ENCODE measurements at regions not wholly inside any gene's neighbourhood (a gene's known extent, or its start where the extent isn't known, plus 50 kb on each side); places are given as distances from the start of the nearest gene placed in this dataset.

- no peak overlapping the region for H2AFZ ChIP-seq (ENCODE audit: low read depth, low read length)
- H3K27me3 ChIP-seq (ENCODE audit: control insufficient read depth in 2 of 2, insufficient read depth in 2 of 2, low read length in 2 of 2): no peaks in the 10 kb centered on the region
- intact Hi-C loops (cut with micrococcal nuclease): no loop called here
- ChIA-PET CTCF (ENCODE audit: low intra/inter-chr PET ratio) (no interaction called here), POLR2A (no interaction called here)
- no peaks in the 10 kb centered on the region for H3K79me2 ChIP-seq (ENCODE audit: control insufficient read depth, insufficient read depth, low read length)
- no peak for FAIRE-seq
- no peak overlapping the region for H3K27ac ChIP-seq (ENCODE audit: extremely low read depth, low read depth, low read length)
- 0% methylated on average over 1 of the region's 1 CpG for WGBS (ENCODE audit: insufficient coverage, low coverage, missing lambda C conversion rate)
- no peaks in the 10 kb centered on the region for H3K9me1 ChIP-seq (ENCODE audit: control insufficient read depth, insufficient read depth, low read length)
- in situ Hi-C loops (cut with MboI): no loop called here
- H3K4me2 ChIP-seq (ENCODE audit: insufficient read depth, low read length): no peak overlapping the region
- no peak overlapping the region for H3K4me3 ChIP-seq
- H3K9ac ChIP-seq (ENCODE audit: insufficient read depth in 1 of 2, low read depth in 2 of 2, low read length in 2 of 2): no peak overlapping the region
- no peak for DNase-seq (ENCODE audit: extremely low read depth in 1 of 4, low spot score in 3 of 4)
- H3K9me3 ChIP-seq (replicated peaks; ENCODE audit: control insufficient read depth, insufficient read depth, low read depth, low read length): no peaks in the 10 kb centered on the region; the same call in 1 of the 2 replicates
- no peak for ATAC-seq
- H3K36me3 ChIP-seq (ENCODE audit: control insufficient read depth, insufficient read depth, low read length): no peaks in the 10 kb centered on the region
- TF ChIP-seq ZNF444 (CRISPR knock-in tag; IDR thresholded peaks at IDR 0.05): no peak
- TF ChIP-seq ZNF695 (CRISPR knock-in tag; IDR thresholded peaks at IDR 0.05): no peak
- BruUV-seq (replicated peaks): no TSS peak
- no peaks in the 10 kb centered on the region for H3K4me1 ChIP-seq (replicated peaks in 1 of 2; ENCODE audit: control insufficient read depth in 2 of 2, insufficient read depth in 2 of 2, low read length in 2 of 2)
- no peaks in the 10 kb centered on the region for H4K20me1 ChIP-seq (replicated peaks; ENCODE audit: control insufficient read depth, insufficient read depth, low read length)
Measured at GRCh38 chr2:166786707-166787106, 101.6 kb upstream of the XIRP2 start.

- Histone ChIP-seq H3K27me3 (ENCODE audit: control insufficient read depth in 2 of 2, insufficient read depth in 2 of 2, low read length in 2 of 2) (no peaks in the 10 kb centered on the region), H4K20me1 (replicated peaks; ENCODE audit: control insufficient read depth, insufficient read depth, low read length) (no peaks in the 10 kb centered on the region), H3K9ac (ENCODE audit: insufficient read depth in 1 of 2, low read depth in 2 of 2, low read length in 2 of 2) (no peak overlapping the region), H3K4me2 (ENCODE audit: insufficient read depth, low read length) (no peak overlapping the region), H3K36me3 (ENCODE audit: control insufficient read depth, insufficient read depth, low read length) (no peaks in the 10 kb centered on the region), H3K27ac (ENCODE audit: extremely low read depth, low read depth, low read length) (no peak overlapping the region), H3K79me2 (ENCODE audit: control insufficient read depth, insufficient read depth, low read length) (no peaks in the 10 kb centered on the region), H3K4me3 (no peak overlapping the region), H3K9me3 (replicated peaks; ENCODE audit: control insufficient read depth, insufficient read depth, low read depth, low read length) (peaks cover 2% of the 10 kb centered on the region; the same call in 1 of the 2 replicates), H3K9me1 (ENCODE audit: control insufficient read depth, insufficient read depth, low read length) (no peaks in the 10 kb centered on the region), H3K4me1 (replicated peaks in 1 of 2; ENCODE audit: control insufficient read depth in 2 of 2, insufficient read depth in 2 of 2, low read length in 2 of 2) (no peaks in the 10 kb centered on the region), H2AFZ (ENCODE audit: low read depth, low read length) (no peak overlapping the region)
- FAIRE-seq: no peak
- no peak for DNase-seq (ENCODE audit: extremely low read depth in 1 of 4, low spot score in 3 of 4)
- in situ Hi-C loops (cut with MboI) (no loop called here), intact Hi-C loops (cut with micrococcal nuclease) (no loop called here)
- no peak for ATAC-seq
- BruUV-seq (replicated peaks): no TSS peak
- 0% methylated on average over 7 of the region's 8 CpGs for whole genome bisulfite sequencing (ENCODE audit: insufficient coverage, low coverage, missing lambda C conversion rate)
- ChIA-PET POLR2A (no interaction called here), CTCF (ENCODE audit: low intra/inter-chr PET ratio) (no interaction called here)
- no peak for TF ChIP-seq DEAF1 (CRISPR knock-in tag; IDR thresholded peaks at IDR 0.05)
- TF ChIP-seq HIVEP1 (CRISPR knock-in tag; IDR thresholded peaks at IDR 0.05): no peak
- no peak for TF ChIP-seq CREB3L1 (IDR thresholded peaks at IDR 0.05; ENCODE audit: borderline replicate concordance, low read depth)
- TF ChIP-seq CTCF (IDR thresholded peaks at IDR 0.05 in 2 of 3, conservative IDR thresholded peaks at IDR 0.05 in 1 of 3; ENCODE audit: insufficient read depth in 2 of 3, low read depth in 1 of 3, low read length in 3 of 3): no peak
- TF ChIP-seq IRF2 (CRISPR knock-in tag; IDR thresholded peaks at IDR 0.05): no peak
- TF ChIP-seq GTF2A2 (tag; IDR thresholded peaks at IDR 0.05): no peak
- TF ChIP-seq RFX5 (IDR thresholded peaks at IDR 0.05; ENCODE audit: low read depth, low read length): no peak
- no peak for TF ChIP-seq STAG1 (CRISPR knock-in tag; IDR thresholded peaks at IDR 0.05; ENCODE audit: borderline replicate concordance)
- no peak for TF ChIP-seq KAT8 (IDR thresholded peaks at IDR 0.05; ENCODE audit: low read depth)
Measured at GRCh38 chr2:166784296-166784946, 103.9 kb upstream of the XIRP2 start.

All from K562 (cell line).